Neural progenitor cell (in vitro differentiated cells): ENCODE measurements at regions not wholly inside any gene's neighbourhood (a gene's known extent, or its start where the extent isn't known, plus 50 kb on each side); places are given as distances from the start of the nearest gene placed in this dataset.

Source experiments
- CTCF ChIP-seq: fragments of 200-600 bp; sonication (generic); IDR thresholded peaks from 2 replicates; pipeline ENCODE4 v1.5.1; 2017; ENCODE audit warnings: antibody characterized with exemption, mild to moderate bottlenecking
- EZH2phosphoT487 ChIP-seq: fragments of 200-600 bp; sonication (generic); IDR thresholded peaks from 2 replicates; pipeline ENCODE4 v1.6.1; 2017; ENCODE audit warnings: antibody characterized with exemption

GRCh38 chrX:43025806-43026315 is 247.9 kb upstream of the PPP1R2C start:
- TF ChIP-seq CTCF (no peak), EZH2phosphoT487 (no peak)
